GM12865 (cell line): ENCODE measurements at regions not wholly inside any gene's neighbourhood (a gene's known extent, or its start where the extent isn't known, plus 50 kb on each side); places are given as distances from the start of the nearest gene placed in this dataset.
"Not testable (repeated sequence)": the region's sequence is repeated elsewhere in the genome, so short reads cannot be mapped to it uniquely, and the experiment has no call there.

Experiments
- DNase-seq: peaks from one replicate; pipeline ENCODE4 v3.0.0; 2010; ENCODE audit warnings: low read depth
- H3K4me3 ChIP-seq: 2 replicates; pipeline ENCODE4 v1.5.1; 2011; ENCODE audit warnings: mild to moderate bottlenecking, low read depth, low read length, control low read depth
- CTCF ChIP-seq: IDR thresholded peaks from 2 replicates; pipeline ENCODE4 v1.5.1; 2011; ENCODE audit warnings: low read length, control low read depth, low read depth, inconsistent platforms; ENCODE audit not compliant: insufficient read depth; ENCODE audit errors: missing control alignments

DNA sequence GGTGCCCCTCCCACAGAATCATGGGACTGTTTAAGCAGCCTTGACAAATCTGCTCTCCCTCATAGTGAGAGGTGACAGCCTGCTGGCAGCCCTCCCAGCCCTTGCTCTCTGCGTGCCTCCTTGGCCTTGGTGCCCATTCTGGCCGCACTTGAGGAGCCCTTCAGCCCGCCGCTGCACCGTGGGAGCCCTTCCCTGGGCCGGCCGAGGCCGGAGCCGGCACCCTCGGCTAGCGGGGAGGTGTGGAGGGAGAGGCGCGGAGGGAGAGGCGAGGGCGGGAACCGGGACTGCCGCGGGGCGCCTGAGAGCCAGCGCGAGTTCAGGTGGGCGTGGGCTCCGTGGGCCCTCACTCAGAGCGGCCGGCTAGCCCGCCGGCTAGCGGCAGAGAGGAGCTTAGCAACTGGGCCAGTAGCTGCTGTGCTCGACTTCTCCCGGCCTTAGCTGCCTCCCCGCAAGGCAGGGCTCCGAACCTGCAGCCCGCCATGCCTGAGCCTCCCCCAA lies 125.9 kb upstream of the MYO10 start:
- no peak for TF ChIP-seq CTCF
- DNase-seq = peak; percentile 0
- H3K4me3 ChIP-seq = no peak overlapping the region

DNA sequence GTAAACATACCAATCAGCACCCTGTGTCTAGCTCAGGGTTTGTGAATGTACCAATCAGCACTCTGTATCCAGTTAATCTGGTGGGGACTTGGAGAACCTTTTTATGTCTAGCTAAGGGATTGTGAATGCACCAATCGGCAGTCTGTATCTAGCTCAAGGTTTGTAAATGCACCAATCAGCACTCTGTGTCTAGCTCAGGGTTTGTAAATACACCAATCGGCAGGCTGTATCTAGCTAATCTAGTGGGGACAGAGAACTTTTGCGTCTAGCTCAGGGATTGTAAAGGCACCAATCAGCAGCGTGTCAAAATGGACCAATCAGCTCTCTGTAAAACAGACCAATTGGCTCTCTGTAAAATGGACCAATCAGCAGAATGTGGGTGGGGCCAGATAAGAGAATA lies 126.7 kb upstream of the MYO10 start:
- H3K4me3 ChIP-seq, DNase-seq: not testable (repeated sequence)

GRCh38 chr5:17064241-17064640 lies 128.2 kb upstream of the MYO10 start:
- no peak for DNase-seq
- no peak for TF ChIP-seq CTCF
- no peak overlapping the region for H3K4me3 ChIP-seq

GRCh38 chr5:17065458-17065857 lies 129.4 kb upstream of the MYO10 start:
- no peak overlapping the region for H3K4me3 ChIP-seq
- TF ChIP-seq CTCF = no peak

GRCh38 chr5:17066026-17066425 lies 129.9 kb upstream of the MYO10 start:
- not testable (repeated sequence) for DNase-seq, H3K4me3 ChIP-seq

More at GRCh38 chr5:17065458-17065857, 129.4 kb upstream of the MYO10 start:
- DNase-seq = no peak

- TF ChIP-seq CTCF = no peak
- no peak for DNase-seq
These were observed 131.7 kb upstream of the MYO10 start for GRCh38 chr5:17067657-17068392.

GRCh38 chr5:17069995-17070511 lies 134.0 kb upstream of the MYO10 start:
- TF ChIP-seq CTCF = no peak
- no peak overlapping the region for H3K4me3 ChIP-seq
- no peak for DNase-seq

More at GRCh38 chr5:17067657-17068392, 131.7 kb upstream of the MYO10 start:
- no peak overlapping the region for H3K4me3 ChIP-seq

- H3K4me3 ChIP-seq = no peak overlapping the region
- no peak for TF ChIP-seq CTCF
- no peak for DNase-seq
These were observed 134.6 kb upstream of the MYO10 start for GRCh38 chr5:17070647-17071046.
